ENCODE measurements at regions not wholly inside any gene's neighbourhood (a gene's known extent, or its start where the extent isn't known, plus 50 kb on each side); places are given as distances from the start of the nearest gene placed in this dataset.

DNA sequence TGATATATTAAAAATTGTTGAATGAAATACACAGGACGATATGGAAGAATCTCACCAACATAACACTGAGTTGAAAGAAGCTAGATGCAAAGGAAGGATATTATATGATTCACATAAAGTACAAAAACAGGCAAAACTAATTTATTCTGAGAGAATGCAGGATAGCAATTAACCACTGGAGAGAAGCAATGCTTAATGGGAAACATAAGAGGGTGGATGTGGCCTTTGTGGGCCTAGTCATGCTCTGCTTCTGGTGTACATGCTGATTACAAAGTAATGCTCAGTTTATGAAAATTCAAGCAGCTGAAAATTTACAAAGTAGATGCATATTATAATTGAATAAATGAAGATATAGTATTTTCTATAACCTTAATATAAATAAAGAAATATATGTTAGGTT lies 326.4 kb upstream of the ADAMTS5 start:
- Histone ChIP-seq H3K27ac (ENCODE audit: low read length) (no peak overlapping the region), H3K4me3 (ENCODE audit: low read length) (no peak overlapping the region), H4K20me1 (ENCODE audit: insufficient read depth, low read depth, low read length) (no peaks in the 10 kb centered on the region), H3K36me3 (ENCODE audit: insufficient read depth, low read length) (no peaks in the 10 kb centered on the region), H3K27me3 (ENCODE audit: low read length) (no peaks in the 10 kb centered on the region), H2AFZ (ENCODE audit: low read length) (no peak overlapping the region), H3K9me2 (replicated peaks; ENCODE audit: insufficient read depth, low read length) (no peaks in the 10 kb centered on the region), H3K79me2 (ENCODE audit: low read length) (no peaks in the 10 kb centered on the region), H3K4me2 (ENCODE audit: low read depth, low read length, poor library complexity, severe bottlenecking) (no peak overlapping the region), H3K9me3 (ENCODE audit: low read length) (peaks cover 45% of the 10 kb centered on the region), H3K9ac (ENCODE audit: low read length) (no peak overlapping the region), H3K4me1 (ENCODE audit: low read length) (no peaks in the 10 kb centered on the region)
- no peak for DNase-seq

DNA sequence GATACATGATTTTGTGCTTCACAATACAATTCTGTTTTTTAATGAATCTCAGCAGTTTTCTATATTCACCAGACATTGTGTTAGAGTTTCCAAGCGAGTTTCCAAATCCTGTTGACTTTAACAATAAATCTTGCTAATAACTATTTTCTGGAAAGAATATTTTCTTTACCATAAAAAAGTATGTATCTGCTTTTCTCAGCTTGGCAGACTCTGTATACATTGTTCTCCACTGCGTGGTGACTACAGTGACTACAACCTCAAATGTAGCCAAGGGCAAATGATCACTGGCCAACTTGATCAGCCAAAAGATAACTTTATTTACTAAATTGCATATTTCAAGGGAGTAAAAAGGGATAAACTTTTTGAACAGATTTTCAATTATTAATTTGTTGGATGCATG lies 325.9 kb upstream of the ADAMTS5 start:
- H2AFZ ChIP-seq (ENCODE audit: low read length): no peak overlapping the region
- no peaks in the 10 kb centered on the region for H3K4me1 ChIP-seq (ENCODE audit: low read length)
- no peak overlapping the region for H3K27ac ChIP-seq (ENCODE audit: low read length)
- H3K9me2 ChIP-seq (replicated peaks; ENCODE audit: insufficient read depth, low read length): no peaks in the 10 kb centered on the region
- H3K9ac ChIP-seq (ENCODE audit: low read length): no peak overlapping the region
- H3K79me2 ChIP-seq (ENCODE audit: low read length): no peaks in the 10 kb centered on the region
- H3K9me3 ChIP-seq (ENCODE audit: low read length): peaks cover 41% of the 10 kb centered on the region
- no peak overlapping the region for H3K4me3 ChIP-seq (ENCODE audit: low read length)
- no peak for DNase-seq
- H3K36me3 ChIP-seq (ENCODE audit: insufficient read depth, low read length): no peaks in the 10 kb centered on the region
- no peaks in the 10 kb centered on the region for H3K27me3 ChIP-seq (ENCODE audit: low read length)
- H3K4me2 ChIP-seq (ENCODE audit: low read depth, low read length, poor library complexity, severe bottlenecking): no peak overlapping the region
- H4K20me1 ChIP-seq (ENCODE audit: insufficient read depth, low read depth, low read length): no peaks in the 10 kb centered on the region

DNA sequence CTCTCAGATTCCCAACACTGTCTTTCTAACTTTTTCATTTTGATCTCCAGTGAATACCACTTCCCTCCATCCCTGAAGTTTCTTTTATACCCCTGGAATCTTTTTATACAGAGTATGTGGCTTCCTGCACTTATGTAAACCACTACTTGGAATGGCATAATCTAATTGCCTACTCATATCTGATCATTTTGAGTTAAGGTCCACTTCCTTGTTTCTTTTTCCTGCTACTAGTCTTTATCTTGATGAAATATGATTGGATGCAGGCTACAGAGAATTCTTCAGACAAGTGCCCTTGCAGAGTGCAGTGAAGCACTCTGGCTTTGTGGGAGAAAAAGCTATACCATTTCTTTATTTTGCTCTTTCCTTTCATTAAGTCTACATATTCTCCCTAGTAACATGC lies 325.3 kb upstream of the ADAMTS5 start:
- Histone ChIP-seq H3K9me3 (ENCODE audit: low read length) (peaks cover 42% of the 10 kb centered on the region), H3K27ac (ENCODE audit: low read length) (no peak overlapping the region), H3K9ac (ENCODE audit: low read length) (no peak overlapping the region), H4K20me1 (ENCODE audit: insufficient read depth, low read depth, low read length) (no peaks in the 10 kb centered on the region), H3K4me3 (ENCODE audit: low read length) (no peak overlapping the region), H3K36me3 (ENCODE audit: insufficient read depth, low read length) (no peaks in the 10 kb centered on the region), H2AFZ (ENCODE audit: low read length) (no peak overlapping the region), H3K79me2 (ENCODE audit: low read length) (no peaks in the 10 kb centered on the region), H3K9me2 (replicated peaks; ENCODE audit: insufficient read depth, low read length) (no peaks in the 10 kb centered on the region), H3K4me1 (ENCODE audit: low read length) (no peaks in the 10 kb centered on the region), H3K4me2 (ENCODE audit: low read depth, low read length, poor library complexity, severe bottlenecking) (no peak overlapping the region), H3K27me3 (ENCODE audit: low read length) (no peaks in the 10 kb centered on the region)
- no peak for DNase-seq

DNA sequence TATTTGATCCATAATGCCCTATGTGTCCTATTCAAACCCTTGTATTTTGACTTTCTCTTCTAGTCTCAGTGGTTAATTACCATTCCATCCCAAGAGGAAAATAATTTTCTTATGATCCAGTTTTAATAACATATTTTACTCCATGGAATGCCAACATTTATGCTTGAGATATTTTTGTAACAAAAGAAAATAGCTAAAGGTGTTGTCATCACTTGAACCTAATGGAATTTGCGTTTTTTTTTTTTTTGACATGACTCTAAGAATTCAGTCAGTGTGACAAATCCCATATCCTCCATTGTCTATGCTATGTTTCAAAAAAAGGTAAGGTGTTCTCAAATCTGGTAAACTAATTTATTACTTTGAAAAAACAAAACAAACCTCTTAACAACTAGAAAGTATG lies 324.1 kb upstream of the ADAMTS5 start:
- no peak overlapping the region for H3K9ac ChIP-seq (ENCODE audit: low read length)
- H3K27me3 ChIP-seq (ENCODE audit: low read length): no peaks in the 10 kb centered on the region
- peaks cover 41% of the 10 kb centered on the region for H3K9me3 ChIP-seq (ENCODE audit: low read length)
- no peak overlapping the region for H2AFZ ChIP-seq (ENCODE audit: low read length)
- DNase-seq: no peak
- no peak overlapping the region for H3K27ac ChIP-seq (ENCODE audit: low read length)
- no peaks in the 10 kb centered on the region for H3K79me2 ChIP-seq (ENCODE audit: low read length)
- no peak overlapping the region for H3K4me2 ChIP-seq (ENCODE audit: low read depth, low read length, poor library complexity, severe bottlenecking)
- no peaks in the 10 kb centered on the region for H3K36me3 ChIP-seq (ENCODE audit: insufficient read depth, low read length)
- no peaks in the 10 kb centered on the region for H3K9me2 ChIP-seq (replicated peaks; ENCODE audit: insufficient read depth, low read length)
- no peaks in the 10 kb centered on the region for H4K20me1 ChIP-seq (ENCODE audit: insufficient read depth, low read depth, low read length)
- no peak overlapping the region for H3K4me3 ChIP-seq (ENCODE audit: low read length)
- H3K4me1 ChIP-seq (ENCODE audit: low read length): no peaks in the 10 kb centered on the region

DNA sequence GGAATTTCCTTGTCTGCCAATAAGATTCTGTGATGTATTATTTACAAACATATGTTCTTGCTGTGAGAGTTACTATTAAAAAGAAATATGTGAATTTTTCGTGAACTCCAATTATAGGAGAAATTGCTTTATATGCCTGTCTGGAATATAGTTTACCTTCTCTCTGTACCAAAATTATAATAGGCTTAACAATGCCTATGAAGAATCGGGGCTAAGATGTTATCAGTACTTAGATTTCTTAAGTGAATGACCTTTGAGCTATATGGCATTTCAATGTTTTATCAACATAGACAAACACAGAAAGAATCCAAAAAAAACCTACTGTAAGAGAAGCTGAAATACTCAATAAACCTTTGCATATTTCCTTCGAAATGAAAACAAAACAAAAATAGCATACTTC lies 323.1 kb upstream of the ADAMTS5 start:
- H3K4me1 ChIP-seq (ENCODE audit: low read length): no peaks in the 10 kb centered on the region
- peaks cover 32% of the 10 kb centered on the region for H3K9me3 ChIP-seq (ENCODE audit: low read length)
- no peak overlapping the region for H3K9ac ChIP-seq (ENCODE audit: low read length)
- H3K36me3 ChIP-seq (ENCODE audit: insufficient read depth, low read length): no peaks in the 10 kb centered on the region
- no peak overlapping the region for H3K4me3 ChIP-seq (ENCODE audit: low read length)
- no peak overlapping the region for H2AFZ ChIP-seq (ENCODE audit: low read length)
- no peaks in the 10 kb centered on the region for H3K27me3 ChIP-seq (ENCODE audit: low read length)
- no peaks in the 10 kb centered on the region for H3K9me2 ChIP-seq (replicated peaks; ENCODE audit: insufficient read depth, low read length)
- H4K20me1 ChIP-seq (ENCODE audit: insufficient read depth, low read depth, low read length): no peaks in the 10 kb centered on the region
- H3K4me2 ChIP-seq (ENCODE audit: low read depth, low read length, poor library complexity, severe bottlenecking): no peak overlapping the region
- no peaks in the 10 kb centered on the region for H3K79me2 ChIP-seq (ENCODE audit: low read length)
- DNase-seq: no peak
- H3K27ac ChIP-seq (ENCODE audit: low read length): no peak overlapping the region

DNA sequence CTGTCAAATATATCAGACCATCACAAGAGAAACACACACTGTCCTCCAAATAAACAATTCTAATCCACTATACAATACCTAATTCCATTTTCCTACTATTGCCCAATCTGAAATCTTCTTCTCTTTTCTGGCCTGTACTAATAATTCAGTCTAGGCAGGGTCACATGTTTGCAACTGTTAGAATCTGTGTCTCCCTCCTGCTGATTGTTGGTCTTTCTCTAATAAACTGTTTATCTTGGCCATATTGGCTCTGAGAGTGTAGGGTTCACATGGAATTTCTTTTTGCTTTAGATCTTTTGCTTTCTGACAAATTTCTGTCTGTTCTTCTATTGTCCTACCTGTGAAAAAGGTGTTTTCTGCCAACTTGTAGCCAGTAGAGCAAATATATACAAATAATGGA lies 319.9 kb upstream of the ADAMTS5 start:
- DNase-seq: no peak
- Histone ChIP-seq H3K9me2 (replicated peaks; ENCODE audit: insufficient read depth, low read length) (no peaks in the 10 kb centered on the region), H3K27me3 (ENCODE audit: low read length) (no peaks in the 10 kb centered on the region), H3K9me3 (ENCODE audit: low read length) (peaks cover 19% of the 10 kb centered on the region), H3K4me3 (ENCODE audit: low read length) (no peak overlapping the region), H2AFZ (ENCODE audit: low read length) (no peak overlapping the region), H3K36me3 (ENCODE audit: insufficient read depth, low read length) (no peaks in the 10 kb centered on the region), H3K9ac (ENCODE audit: low read length) (no peak overlapping the region), H3K4me2 (ENCODE audit: low read depth, low read length, poor library complexity, severe bottlenecking) (no peak overlapping the region), H3K79me2 (ENCODE audit: low read length) (no peaks in the 10 kb centered on the region), H3K27ac (ENCODE audit: low read length) (no peak overlapping the region), H4K20me1 (ENCODE audit: insufficient read depth, low read depth, low read length) (no peaks in the 10 kb centered on the region), H3K4me1 (ENCODE audit: low read length) (no peaks in the 10 kb centered on the region)

- Histone ChIP-seq H2AFZ (ENCODE audit: low read length) (no peak overlapping the region), H3K9ac (ENCODE audit: low read length) (no peak overlapping the region), H3K9me2 (replicated peaks; ENCODE audit: insufficient read depth, low read length) (0 out of 2 replicates have a peak, but pooled peaks cover 3% of the 10 kb centered on the region), H3K79me2 (ENCODE audit: low read length) (no peaks in the 10 kb centered on the region), H3K9me3 (ENCODE audit: low read length) (peaks cover 31% of the 10 kb centered on the region), H3K4me1 (ENCODE audit: low read length) (no peaks in the 10 kb centered on the region), H3K27me3 (ENCODE audit: low read length) (no peaks in the 10 kb centered on the region), H3K4me2 (ENCODE audit: low read depth, low read length, poor library complexity, severe bottlenecking) (no peak overlapping the region), H3K27ac (ENCODE audit: low read length) (no peak overlapping the region), H3K4me3 (ENCODE audit: low read length) (no peak overlapping the region), H4K20me1 (ENCODE audit: insufficient read depth, low read depth, low read length) (no peaks in the 10 kb centered on the region), H3K36me3 (ENCODE audit: insufficient read depth, low read length) (no peaks in the 10 kb centered on the region)
- no peak for DNase-seq
Observed at GRCh38 chr21:27277110-27277509, 310.2 kb upstream of the ADAMTS5 start.

- Histone ChIP-seq H3K4me1 (ENCODE audit: low read length) (no peaks in the 10 kb centered on the region), H4K20me1 (ENCODE audit: insufficient read depth, low read depth, low read length) (no peaks in the 10 kb centered on the region), H3K9me2 (replicated peaks; ENCODE audit: insufficient read depth, low read length) (0 out of 2 replicates have a peak, but pooled peaks cover 3% of the 10 kb centered on the region), H3K79me2 (ENCODE audit: low read length) (no peaks in the 10 kb centered on the region), H3K4me3 (ENCODE audit: low read length) (no peak overlapping the region), H3K9ac (ENCODE audit: low read length) (no peak overlapping the region), H3K36me3 (ENCODE audit: insufficient read depth, low read length) (no peaks in the 10 kb centered on the region), H3K9me3 (ENCODE audit: low read length) (peaks cover 28% of the 10 kb centered on the region), H3K27ac (ENCODE audit: low read length) (no peak overlapping the region), H3K27me3 (ENCODE audit: low read length) (no peaks in the 10 kb centered on the region), H3K4me2 (ENCODE audit: low read depth, low read length, poor library complexity, severe bottlenecking) (no peak overlapping the region), H2AFZ (ENCODE audit: low read length) (no peak overlapping the region)
- no peak for DNase-seq
Observed at GRCh38 chr21:27275294-27275927, 308.5 kb upstream of the ADAMTS5 start.
